HT-29 (cell line): ENCODE measurements at regions not wholly inside any gene's neighbourhood (a gene's known extent, or its start where the extent isn't known, plus 50 kb on each side); places are given as distances from the start of the nearest gene placed in this dataset.
"Not testable (repeated sequence)": the region's sequence is repeated elsewhere in the genome, so short reads cannot be mapped to it uniquely, and the experiment has no call there.

Experiments used
- DNase-seq: peaks from one replicate; pipeline ENCODE4 v3.0.0-alpha.2; 2015; ENCODE audit warnings: low spot score

DNA sequence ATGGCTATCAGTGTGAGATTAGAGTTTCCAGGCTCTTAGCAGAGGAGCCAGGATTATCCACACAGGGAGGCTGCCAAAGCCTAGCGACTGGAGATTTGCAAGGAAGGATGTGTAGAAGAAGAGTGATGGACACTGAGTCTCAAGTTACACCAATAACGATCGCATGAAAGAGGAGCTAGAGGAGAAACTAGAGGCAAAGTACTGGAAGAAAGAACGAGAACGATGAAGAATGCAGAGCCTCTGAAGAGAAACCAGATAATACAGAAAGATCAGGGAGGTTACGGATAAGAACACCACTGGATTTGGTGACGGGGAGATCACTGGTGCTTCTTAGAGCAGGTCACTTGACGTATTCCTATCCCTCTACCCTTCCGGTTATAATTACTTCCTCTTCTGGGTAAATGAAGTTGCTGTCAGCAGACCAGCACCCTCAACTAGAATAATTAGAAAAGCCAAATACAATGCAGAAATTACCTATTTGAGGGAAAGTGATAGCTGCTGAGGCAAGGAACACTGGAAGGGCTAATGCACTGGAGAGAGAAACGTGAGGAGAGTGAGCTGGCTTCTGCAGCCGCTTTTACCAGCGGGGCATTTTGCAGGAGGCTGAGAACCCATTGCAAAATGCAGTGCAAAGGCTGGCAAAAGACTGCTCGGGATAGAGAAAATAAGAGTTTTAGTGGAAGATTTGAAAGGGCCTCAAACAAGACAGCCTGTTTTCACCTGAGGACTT is 93.1 kb upstream of the HIF1A start:
- DNase-seq, result peak; percentile 12

DNA sequence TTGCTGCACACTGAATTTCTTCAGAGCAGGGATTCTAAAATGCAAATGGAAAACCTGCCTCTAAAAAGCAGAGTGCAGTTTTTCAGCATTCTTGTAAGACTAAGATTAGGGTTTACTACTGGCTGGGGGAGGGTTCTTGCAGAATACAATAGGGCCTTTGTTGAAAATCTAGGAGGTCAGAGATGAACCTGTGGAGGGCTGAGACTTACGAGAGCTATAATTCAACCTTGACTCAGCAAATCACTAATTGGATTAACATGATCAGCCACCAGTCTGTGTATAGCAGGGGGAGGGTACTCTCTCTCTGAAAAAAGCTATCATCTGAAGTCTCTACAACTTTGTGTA is 92.6 kb upstream of the HIF1A start:
- peak; percentile 60 for DNase-seq

DNA sequence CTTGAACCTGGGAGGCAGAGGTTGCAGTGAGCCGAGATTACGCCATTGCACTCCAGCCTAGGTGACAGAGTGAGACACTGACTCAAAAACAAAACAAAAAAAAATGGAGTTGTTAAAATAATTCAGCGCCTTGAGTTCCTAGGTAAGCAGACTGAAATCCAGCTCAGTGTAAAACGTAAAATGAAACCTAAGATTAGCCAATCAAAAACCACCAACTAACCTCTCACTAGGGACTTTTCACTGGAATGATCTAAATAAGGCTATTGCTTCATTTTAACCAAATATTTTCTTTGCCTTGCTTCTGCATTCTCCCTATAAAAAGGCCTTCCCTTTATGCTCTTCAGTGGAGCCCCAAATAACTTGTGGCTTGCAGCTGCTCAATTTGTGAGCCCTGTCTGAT is 91.6 kb upstream of the HIF1A start:
- DNase-seq, result no peak

DNA sequence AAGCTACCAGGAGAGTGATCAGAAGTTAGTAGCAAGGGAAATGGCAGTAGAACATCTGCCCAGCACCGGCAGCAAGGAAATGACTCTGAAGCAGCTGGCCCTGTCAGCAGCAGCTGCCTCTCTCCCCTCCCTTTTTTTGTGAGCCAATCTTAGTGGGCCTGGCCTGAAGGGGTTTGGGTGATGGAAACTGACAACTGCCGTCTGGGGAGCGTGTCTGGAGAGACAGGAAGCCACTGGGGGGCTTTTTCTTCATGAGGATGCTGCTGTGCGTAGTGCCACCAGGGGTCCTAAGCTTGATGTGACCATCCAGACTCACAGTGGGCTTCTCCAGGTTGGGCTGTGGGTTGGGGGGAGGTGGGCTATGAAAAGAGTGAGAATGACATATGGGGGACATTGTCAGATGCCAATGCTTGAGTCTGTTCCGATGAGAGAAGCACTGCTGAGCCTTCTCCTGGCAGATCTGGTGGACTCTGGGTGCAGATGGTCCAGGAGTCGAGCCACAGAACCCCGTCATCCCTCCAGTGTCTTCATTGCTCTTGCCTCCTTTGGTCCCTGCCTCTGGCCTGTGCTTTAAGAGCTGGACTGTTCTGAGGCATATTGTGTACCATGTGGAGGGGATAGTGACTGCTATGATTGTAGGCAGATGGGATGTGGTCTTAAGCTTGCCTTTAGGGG is 87.6 kb upstream of the HIF1A start:
- no peak for DNase-seq

DNA sequence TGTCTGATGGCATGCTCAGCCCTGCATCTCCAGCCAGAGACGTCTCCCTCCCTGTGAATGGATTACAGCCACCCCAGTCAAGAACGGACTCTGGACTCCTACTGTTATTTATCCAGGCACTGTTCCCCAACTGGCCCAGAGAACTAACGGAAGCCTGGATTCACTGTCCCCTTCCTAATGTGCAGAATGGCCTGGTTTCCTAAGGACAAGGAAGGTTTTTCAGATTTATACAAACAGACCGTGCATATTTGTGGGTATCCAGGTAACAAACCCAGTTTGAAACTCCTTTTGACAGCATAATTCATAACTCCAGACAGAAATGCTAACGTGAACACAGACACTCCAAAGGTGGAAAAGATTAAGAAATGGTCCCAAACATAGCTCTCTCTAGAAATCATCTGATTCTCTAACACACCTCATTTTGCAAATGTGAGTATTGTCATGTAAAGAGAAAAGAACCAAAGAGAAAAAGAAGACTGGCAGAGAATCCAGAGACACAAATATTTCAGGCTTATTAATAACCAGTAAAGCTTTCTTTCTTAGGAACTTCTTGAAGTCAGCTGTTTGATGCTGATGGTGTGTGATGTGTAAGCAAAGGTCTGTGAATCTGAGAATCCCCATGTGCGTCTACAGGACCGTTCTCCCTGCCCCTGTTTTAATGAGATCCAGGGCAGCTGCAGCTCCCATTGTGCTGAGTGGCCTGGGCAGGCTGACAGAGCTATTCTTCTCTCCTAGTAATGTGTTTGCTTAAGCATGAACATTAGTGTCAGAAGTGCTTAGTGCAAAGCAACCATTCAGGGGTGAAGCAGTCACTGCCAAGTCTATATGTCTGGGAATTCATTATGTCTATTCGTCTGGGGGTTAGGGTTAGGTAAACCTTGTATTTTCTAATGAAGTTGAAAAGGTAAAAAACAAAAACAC is 86.8 kb upstream of the HIF1A start:
- no peak for DNase-seq

DNA sequence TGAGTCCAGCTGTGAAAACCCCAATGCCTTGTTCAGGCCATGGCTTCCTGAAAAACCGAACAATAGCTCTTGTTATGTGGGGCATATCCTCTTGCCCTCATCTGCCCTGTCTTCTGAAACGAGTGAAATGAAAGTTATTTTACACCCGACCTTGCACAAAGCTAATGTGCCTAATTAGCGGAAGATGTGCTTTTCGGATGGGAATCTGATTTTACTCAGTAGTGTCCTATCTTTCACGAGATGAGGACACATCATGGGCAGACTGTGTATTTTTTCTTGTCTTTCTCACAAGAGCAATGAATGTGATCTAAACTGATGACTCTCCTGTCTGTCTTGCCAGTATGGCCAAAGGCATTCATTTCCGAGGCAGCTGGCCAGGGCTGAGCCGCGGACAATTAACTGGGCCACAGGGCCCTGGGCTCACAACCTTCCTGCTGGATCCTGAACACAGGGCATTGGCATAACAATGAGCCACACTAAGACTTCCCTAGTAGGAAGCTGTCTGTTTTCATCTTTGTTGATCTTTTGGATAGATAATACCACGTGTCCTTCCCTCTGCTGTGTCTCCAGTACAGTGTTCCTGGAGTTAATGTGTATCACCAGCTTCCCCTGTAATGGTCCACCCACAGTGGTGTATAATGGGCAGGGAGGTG is 86.0 kb upstream of the HIF1A start:
- DNase-seq, result no peak

DNA sequence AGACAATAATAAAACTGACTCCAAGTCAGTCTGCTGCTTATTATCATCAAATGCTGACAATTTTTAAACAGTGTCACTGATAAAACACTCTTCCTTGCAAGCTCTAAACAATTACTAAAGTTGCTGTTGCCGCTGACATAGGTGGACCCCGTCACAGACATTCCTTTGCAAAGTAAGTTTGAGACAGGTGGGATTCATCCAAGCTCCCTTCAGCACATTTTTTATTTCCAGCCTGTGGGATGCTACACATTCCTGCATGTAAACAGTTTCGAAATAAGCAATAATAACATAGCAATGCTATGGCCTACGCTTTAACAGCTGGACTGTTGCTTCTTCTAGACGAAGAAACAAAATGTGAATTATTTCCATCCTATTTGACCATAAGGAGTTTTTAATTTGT is 85.4 kb upstream of the HIF1A start:
- DNase-seq, result no peak

DNA sequence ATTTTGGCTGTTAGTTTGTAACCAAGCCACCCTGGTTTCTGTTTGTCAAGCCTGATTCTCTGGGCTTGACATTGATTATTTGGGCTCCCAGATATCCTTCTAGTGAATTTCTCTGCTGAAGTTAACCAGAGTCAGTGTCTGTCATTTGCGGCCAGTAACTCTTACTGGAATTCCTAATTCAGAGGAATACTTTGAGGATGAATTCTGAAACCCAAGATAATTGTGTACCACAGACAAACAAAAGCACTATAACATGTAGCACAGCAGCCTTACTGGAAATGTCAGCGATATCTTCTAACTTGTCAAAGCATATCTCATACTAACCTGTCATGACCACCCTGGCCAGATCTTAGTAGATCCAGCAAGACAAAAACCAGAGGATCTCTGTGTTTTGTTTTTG is 84.4 kb upstream of the HIF1A start:
- no peak for DNase-seq

DNA sequence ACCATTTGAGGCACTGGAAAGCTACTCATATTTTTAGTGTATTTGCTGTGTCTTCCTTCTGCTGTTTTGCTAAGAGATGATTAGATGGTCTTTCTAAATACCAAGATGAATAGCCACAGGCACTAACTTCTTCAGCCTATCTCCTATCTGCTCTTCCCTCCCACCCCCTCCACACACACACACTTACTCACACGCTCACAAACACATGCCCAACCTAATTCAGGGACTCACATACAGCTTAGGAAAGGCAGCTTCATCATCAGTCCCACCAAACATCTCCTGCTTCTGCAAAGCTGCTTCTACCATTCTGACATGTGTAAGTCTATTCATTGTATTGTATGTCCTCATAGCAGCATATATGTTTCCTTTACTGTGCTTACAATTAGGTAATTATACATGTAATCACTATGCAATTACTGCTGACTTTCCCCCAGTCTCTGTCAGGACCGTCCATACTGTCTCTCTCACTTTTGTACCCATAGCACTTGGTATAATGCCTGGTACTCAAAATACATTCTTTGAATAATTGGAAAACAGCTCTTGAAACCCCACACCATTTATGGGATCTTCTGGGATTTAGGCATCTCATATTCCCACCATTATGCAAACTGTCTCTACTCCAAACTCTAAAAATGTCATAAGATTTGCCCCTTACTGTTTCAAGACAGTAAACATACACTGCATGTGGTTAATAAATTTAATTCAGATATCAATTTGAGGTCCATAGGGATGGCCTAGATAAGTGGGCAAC is 83.3 kb upstream of the HIF1A start:
- DNase-seq, result no peak

DNA sequence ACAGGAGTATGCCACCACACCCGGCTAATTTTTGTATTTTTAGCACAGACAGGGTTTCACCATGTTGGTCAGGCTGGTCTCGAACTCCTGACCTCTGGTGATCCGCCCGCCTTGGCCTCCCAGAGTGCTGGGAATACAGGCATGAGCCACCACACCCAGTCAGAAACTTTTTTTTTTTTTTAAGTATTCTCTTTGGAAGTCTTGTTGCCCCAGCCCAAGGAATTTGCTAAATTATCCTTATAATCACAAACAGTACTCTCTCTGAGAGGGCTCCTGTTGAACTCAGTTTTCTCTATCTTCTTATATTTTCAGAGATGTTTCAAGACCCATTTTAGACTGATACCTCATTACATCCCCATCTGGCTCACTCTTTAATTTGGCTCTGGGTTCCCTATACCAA is 82.3 kb upstream of the HIF1A start:
- not testable (repeated sequence) for DNase-seq

DNA sequence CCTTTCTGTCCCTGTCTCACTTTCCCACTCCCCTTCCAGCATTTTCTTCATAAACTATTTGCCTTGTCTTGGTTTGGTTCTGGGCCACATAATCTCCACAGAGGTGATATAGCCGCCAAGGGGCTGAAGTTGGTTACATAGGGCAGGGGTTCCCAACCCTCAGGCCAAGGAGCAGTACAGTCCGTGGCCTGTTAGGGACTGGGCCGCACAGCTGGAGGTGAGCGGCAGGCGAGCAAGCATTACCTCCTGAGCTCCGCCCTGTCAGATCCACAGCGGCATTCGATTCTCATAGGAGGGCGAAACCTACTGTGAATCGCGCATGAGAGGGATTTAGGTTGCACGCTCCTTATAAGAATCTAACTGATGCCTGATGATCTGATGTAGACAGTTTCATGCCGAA is 80.6 kb upstream of the HIF1A start:
- DNase-seq, result no peak

DNA sequence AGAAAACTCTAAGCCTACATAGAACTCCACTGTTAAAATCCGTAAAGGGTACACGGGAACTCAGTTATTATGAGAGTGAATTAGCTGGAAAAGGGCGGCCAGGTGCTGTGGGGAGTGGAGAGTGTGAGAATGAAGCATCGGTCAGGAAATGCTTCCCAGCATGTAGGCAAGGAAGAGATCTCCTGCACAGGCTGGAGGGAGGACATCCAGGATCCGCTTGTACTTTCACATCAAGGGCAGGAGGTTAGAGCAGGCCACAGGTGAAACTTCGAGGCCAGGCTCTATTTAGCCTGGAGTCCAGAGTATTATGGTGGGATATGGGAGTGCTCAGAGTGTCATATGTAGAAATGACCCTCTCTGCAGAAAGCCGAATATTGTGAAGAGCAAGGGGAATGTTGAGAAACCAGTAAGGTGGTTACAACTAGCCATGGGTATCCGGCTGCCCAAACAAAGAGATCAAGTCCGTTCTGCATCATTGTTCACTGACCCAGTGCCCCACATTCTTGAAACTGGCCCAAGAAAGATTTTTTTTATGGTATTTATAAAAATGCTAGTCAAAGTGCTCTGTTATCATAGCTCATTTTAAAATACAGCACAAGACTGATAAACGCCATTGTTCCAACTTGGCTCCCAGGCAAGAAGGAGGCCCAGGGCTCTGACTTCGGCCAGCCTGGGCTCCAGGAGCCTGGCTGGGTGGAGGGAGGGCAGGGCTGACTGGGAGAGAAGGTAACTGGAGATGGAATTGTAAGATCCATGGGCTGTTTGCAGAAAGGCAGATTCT is 79.4 kb upstream of the HIF1A start:
- no peak for DNase-seq

DNA sequence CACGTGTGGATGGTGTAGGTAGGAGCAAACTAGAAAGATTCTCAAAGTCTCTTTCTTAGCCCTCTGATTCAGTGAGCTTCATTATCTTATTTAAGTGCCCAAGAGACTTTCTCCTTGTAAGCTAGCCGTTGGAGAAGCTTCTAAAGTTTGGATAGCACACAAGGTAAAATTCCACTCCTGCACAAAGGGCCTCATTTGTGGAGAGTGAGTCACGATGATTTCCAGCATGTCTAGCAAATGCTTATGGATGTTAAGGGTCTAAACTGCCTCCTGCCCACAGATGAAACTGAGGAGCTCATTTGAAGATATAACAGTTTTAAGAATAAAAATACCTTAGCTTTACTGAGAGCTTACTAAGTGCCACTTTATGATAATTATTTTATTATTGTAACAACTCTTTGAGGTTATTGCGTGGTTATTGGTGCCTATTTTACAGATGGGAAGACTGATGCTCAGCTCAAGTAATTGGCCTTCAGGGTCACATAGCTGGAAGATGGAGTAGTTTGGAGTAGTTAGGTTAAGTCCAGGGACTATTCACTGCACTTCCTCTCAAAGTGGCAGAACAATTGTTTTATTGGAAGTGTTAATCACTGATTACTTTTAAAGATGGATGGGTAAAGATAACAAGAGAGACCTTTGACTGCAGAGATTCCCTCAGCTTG is 78.7 kb upstream of the HIF1A start:
- no peak for DNase-seq

DNA sequence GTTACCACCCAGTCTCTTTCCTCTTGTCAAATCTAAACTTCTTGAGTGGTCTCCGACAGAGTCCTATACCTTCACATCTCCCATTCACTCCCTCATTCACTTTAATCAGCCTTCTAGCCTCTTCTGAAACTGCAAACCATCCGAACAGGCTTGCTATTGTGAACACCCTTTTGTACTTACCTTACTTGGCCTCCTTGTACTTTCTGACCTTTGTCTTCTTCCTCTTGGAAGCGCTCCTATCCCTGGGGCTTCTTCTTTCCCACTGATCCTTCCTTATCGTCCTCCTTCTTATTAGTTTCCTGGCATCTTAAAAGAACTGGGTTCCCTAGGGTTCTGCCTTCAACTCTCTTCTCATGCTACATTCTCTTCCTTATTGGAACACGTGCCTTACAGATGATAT is 76.9 kb upstream of the HIF1A start:
- DNase-seq, result no peak

DNA sequence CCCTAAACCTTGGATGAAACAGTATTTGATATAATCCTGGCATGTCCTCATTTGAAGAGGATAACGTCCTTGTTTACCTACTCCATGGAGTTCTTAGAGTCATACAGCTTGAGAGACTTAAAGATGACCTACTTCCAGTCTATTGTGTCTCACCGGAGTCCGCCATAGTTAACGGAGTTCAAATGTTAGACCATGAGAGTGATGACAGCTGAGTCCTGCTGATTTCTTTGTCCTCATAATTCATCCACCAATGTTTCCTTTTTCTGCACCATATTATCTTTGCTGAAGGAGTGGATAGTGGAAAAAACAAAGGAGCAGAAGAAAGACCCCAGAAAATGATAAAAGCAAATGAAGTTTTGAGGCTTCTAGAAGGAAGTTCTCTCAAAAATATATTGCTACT is 75.8 kb upstream of the HIF1A start:
- DNase-seq, result no peak

DNA sequence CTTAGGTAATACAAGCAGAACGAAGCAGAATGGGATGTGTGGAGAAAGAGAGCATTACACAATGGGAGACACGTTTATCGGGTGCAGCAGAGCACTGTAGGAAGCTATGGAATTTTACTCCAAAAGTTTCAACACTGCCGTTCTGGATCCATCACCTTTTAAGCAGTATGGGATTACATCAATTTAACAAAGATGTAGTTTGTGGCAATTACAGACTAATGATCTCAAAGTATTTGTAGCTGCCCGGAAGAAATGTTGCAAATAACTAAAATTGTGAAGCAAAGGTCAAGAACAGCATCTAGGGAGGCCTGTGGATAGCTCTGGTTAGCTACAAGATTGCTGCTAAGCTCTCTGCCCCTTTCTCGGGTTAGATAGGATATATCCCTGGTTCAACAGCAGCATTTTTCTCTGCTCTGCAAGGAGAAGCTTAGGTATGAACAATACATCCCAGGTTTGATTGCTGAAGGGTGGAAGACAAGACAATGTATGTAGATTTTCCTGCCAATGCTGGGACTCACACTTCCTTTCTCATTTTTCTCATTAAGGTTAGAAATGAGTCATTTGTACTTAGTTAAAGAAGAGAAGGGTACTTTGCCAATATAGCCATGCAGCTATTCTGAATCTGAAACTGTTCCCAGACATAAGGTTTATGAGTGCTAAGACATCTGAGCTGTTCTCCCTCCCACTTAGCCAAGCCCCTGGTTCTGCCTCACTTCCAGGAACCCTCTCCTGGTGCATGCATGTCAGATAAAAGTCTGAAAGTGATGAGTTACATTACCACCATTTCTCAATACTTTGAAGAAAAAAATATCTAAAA is 75.0 kb upstream of the HIF1A start:
- DNase-seq, result no peak

DNA sequence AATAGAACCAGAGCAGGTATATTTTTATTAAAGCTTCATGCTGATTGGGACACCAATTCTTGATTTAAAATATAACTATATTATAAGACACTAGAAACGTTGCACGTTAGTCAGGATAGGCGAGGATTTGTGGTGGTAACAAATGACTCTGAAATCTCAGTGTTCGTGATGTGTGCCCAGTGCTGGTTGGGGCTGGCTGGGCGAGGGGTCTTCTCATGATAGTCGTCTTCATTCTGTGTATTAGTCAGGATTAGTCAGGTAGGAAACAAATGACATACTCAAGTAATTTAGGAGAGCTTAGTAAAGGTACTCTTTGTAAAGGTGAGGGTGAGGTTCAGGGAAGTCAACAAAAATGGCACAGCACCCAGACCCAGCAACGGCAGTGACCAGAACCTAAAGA is 73.9 kb upstream of the HIF1A start:
- no peak for DNase-seq

DNA sequence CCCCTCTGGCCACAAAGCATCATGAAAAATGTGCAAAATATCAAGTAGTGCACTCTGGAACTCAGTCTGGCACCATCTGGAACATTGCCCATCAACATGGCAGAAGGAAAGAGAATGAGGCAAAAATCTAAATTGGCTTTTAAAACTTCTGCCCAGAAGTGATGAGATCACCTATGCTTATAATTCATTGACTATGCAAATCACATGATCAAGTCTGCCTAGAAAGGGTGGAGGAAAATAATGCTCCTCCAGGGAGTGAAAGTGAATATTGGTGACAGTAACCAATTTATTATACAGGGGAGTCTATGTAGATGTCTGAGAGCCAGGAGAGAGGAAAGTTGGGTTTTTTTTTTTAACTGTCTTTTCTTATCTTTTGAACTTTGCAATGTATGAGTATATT is 73.3 kb upstream of the HIF1A start:
- DNase-seq, result no peak

DNA sequence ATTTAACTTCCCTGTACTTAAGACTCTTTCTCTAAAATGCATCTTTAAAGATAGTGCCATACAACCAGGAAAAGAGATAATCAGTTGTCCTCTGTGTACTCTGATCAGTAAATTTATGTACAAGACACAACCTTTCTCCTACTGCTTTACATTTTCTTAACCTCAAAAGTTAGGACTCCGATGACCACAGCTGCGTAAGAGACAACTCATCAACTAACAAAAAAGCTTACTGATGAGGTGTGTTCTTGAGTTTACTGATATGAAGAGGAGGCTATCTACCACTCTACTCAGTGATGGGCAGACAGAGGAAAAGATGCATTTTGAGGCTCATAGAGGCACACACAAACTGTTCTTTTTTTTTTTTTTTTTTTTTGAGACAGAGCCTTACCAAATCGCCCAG is 71.4 kb upstream of the HIF1A start:
- DNase-seq, result no peak
